NCI-H1417 (cell line): ENCODE measurements at regions not wholly inside any gene's neighbourhood (a gene's known extent, or its start where the extent isn't known, plus 50 kb on each side); places are given as distances from the start of the nearest gene placed in this dataset.
A peak's percentile ranks its signal among the peaks of the same experiment; 100 is the strongest.
"Not testable (repeated sequence)": the region's sequence is repeated elsewhere in the genome, so short reads cannot be mapped to it uniquely, and the experiment has no call there.

Source experiments
- DNase-seq, 3 experiments: peaks; one replicate each; lab custom pipeline; 2025; lab: John Stamatoyannopoulos, UW

GRCh38 chr5:156199045-156199444 lies 127.9 kb upstream of the SGCD start:
- no peak for DNase-seq

GRCh38 chr5:156200938-156201787 lies 125.8 kb upstream of the SGCD start:
- no peak for DNase-seq

- no peak for DNase-seq
These were observed 125.1 kb upstream of the SGCD start for GRCh38 chr5:156201788-156202403.

GRCh38 chr5:156208271-156208670 lies 118.7 kb upstream of the SGCD start:
- no peak for DNase-seq

- DNase-seq: no peak
These were observed 108.4 kb upstream of the SGCD start for GRCh38 chr5:156218367-156219158.

GRCh38 chr5:156219483-156220005 lies 107.4 kb upstream of the SGCD start:
- no peak for DNase-seq

- DNase-seq: no peak
These were observed 105.1 kb upstream of the SGCD start for GRCh38 chr5:156221816-156222215.

- DNase-seq: no peak
These were observed 103.4 kb upstream of the SGCD start for GRCh38 chr5:156223547-156223946.

GRCh38 chr5:156226485-156226884 lies 100.5 kb upstream of the SGCD start:
- not testable (repeated sequence) for DNase-seq

- no peak for DNase-seq
These were observed 96.1 kb upstream of the SGCD start for GRCh38 chr5:156230887-156231286.

- DNase-seq: no peak
These were observed 94.6 kb upstream of the SGCD start for GRCh38 chr5:156232251-156232869.

GRCh38 chr5:156237361-156237760 lies 89.6 kb upstream of the SGCD start:
- no peak for DNase-seq

- DNase-seq: no peak
These were observed 87.2 kb upstream of the SGCD start for GRCh38 chr5:156239800-156240199.

GRCh38 chr5:156240414-156240813 lies 86.5 kb upstream of the SGCD start:
- DNase-seq: no peak

- DNase-seq: no peak
These were observed 85.7 kb upstream of the SGCD start for GRCh38 chr5:156241266-156241665.

GRCh38 chr5:156245895-156246294 lies 81.1 kb upstream of the SGCD start:
- DNase-seq: peak in 1 of 3 experiments; percentile 10

GRCh38 chr5:156251076-156251475 lies 75.9 kb upstream of the SGCD start:
- DNase-seq: no peak

- DNase-seq: no peak
These were observed 73.8 kb upstream of the SGCD start for GRCh38 chr5:156253130-156253529.

GRCh38 chr5:156254196-156254595 lies 72.8 kb upstream of the SGCD start:
- no peak for DNase-seq

GRCh38 chr5:156256642-156257041 lies 70.3 kb upstream of the SGCD start:
- no peak for DNase-seq

- no peak for DNase-seq
These were observed 68.0 kb upstream of the SGCD start for GRCh38 chr5:156258934-156259333.

GRCh38 chr5:156259618-156260017 lies 67.3 kb upstream of the SGCD start:
- no peak for DNase-seq
